ENCODE measurements at regions not wholly inside any gene's neighbourhood (a gene's known extent, or its start where the extent isn't known, plus 50 kb on each side); places are given as distances from the start of the nearest gene placed in this dataset.

- no peak for TF ChIP-seq CTCF (IDR thresholded peaks at IDR 0.05)
- no peak for TF ChIP-seq POLR2A (IDR thresholded peaks at IDR 0.05)
Measured at GRCh38 chr13:67498948-67499347, 268.8 kb upstream of the PCDH9 start.
